IMR-90 (cell line): ENCODE measurements at regions not wholly inside any gene's neighbourhood (a gene's known extent, or its start where the extent isn't known, plus 50 kb on each side); places are given as distances from the start of the nearest gene placed in this dataset.

ENCODE experiments used
- ATAC-seq: fragments of 200-7000 bp; cut with Tn5 transposase; 2 replicates; pipeline ENCODE4 v1.9.1; 2020; ENCODE audit warnings: low read depth, mild to moderate bottlenecking, moderate library complexity
- BruUV-seq: library from RNA; stranded (reverse); fragments of 400-500 nt; replicated peaks from 2 replicates; lab custom pipeline; 2021; lab: Mats Ljungman, UMichigan
- CTCF ChIA-PET: fragments of 300-600 bp; formaldehyde crosslinking; extraction: SDS; loops from one replicate; lab custom pipeline; 2021; ENCODE audit warnings: antibody characterized with exemption; lab: Yijun Ruan, JAX
- POLR2A ChIA-PET: fragments of 300-600 bp; sonication (Branson Sonifier 250); formaldehyde crosslinking; loops from one replicate; lab custom pipeline; 2022; ENCODE audit warnings: antibody characterized with exemption; ENCODE audit not compliant: unreplicated experiment; lab: Charles Lee
- DNase-seq: peaks from one replicate; pipeline ENCODE4 v3.0.0; 2013
- H2AFZ ChIP-seq: replicated peaks from 2 replicates; pipeline ENCODE3; 2013; ENCODE audit warnings: low read length, mild to moderate bottlenecking; ENCODE audit not compliant: poor library complexity
- H2AK5ac ChIP-seq: 2 replicates; pipeline ENCODE4 v1.6.1; 2013; ENCODE audit warnings: low read depth, low read length, inconsistent platforms
- H2AK9ac ChIP-seq: replicated peaks from 2 replicates; pipeline ENCODE3; 2013; ENCODE audit warnings: mild to moderate bottlenecking, low read depth, low read length, moderate library complexity; ENCODE audit not compliant: poor library complexity
- H2BK120ac ChIP-seq: 2 replicates; pipeline ENCODE4 v1.6.1; 2013; ENCODE audit warnings: low read depth, low read length, inconsistent platforms
- H2BK15ac ChIP-seq: 3 replicates; pipeline ENCODE4 v1.6.1; 2013; ENCODE audit warnings: low read depth, low read length, inconsistent platforms
- H2BK20ac ChIP-seq: 2 replicates; pipeline ENCODE4 v1.6.1; 2013; ENCODE audit warnings: low read depth, mild to moderate bottlenecking, inconsistent platforms, low read length, moderate library complexity
- H2BK5ac ChIP-seq: 2 replicates; pipeline ENCODE4 v1.6.1; 2013; ENCODE audit warnings: mild to moderate bottlenecking, low read depth, low read length, inconsistent platforms; ENCODE audit not compliant: poor library complexity, severe bottlenecking
- H3K14ac ChIP-seq: replicated peaks from 2 replicates; pipeline ENCODE4 v1.6.1; 2013; ENCODE audit warnings: low read depth, low read length, inconsistent platforms
- H3K18ac ChIP-seq: 2 replicates; pipeline ENCODE4 v1.6.1; 2013; ENCODE audit warnings: low read depth, low read length, control low read depth
- H3K23ac ChIP-seq: 2 replicates; pipeline ENCODE4 v1.6.1; 2013; ENCODE audit warnings: low read depth, low read length, inconsistent platforms
- H3K27ac ChIP-seq: 2 replicates; pipeline ENCODE4 v1.5.1; 2013; ENCODE audit warnings: mild to moderate bottlenecking, control low read depth, low read length; ENCODE audit not compliant: insufficient read depth
- H3K27me3 ChIP-seq: 2 replicates; pipeline ENCODE4 v1.6.1; 2013; ENCODE audit warnings: low read length; ENCODE audit not compliant: control insufficient read depth, insufficient read depth
- H3K36me3 ChIP-seq: 2 replicates; pipeline ENCODE4 v1.6.1; 2013; ENCODE audit warnings: low read length, mixed read lengths; ENCODE audit not compliant: control insufficient read depth, insufficient read depth
- H3K4ac ChIP-seq: 2 replicates; pipeline ENCODE4 v1.6.1; 2013; ENCODE audit warnings: low read depth, low read length, inconsistent platforms
- H3K4me1 ChIP-seq: 2 replicates; pipeline ENCODE4 v1.6.1; 2013; ENCODE audit warnings: low read length, mixed read lengths; ENCODE audit not compliant: control insufficient read depth, insufficient read depth
- H3K4me2 ChIP-seq: 2 replicates; pipeline ENCODE4 v1.6.1; 2013; ENCODE audit warnings: low read depth, mild to moderate bottlenecking, control low read depth, low read length, moderate library complexity
- H3K4me3 ChIP-seq: 2 replicates; pipeline ENCODE4 v1.5.1; 2013; ENCODE audit warnings: low read depth, mild to moderate bottlenecking, control low read depth, low read length, moderate library complexity; ENCODE audit not compliant: insufficient read depth
- H3K56ac ChIP-seq: 2 replicates; pipeline ENCODE4 v1.6.1; 2013; ENCODE audit warnings: low read length, inconsistent platforms; ENCODE audit not compliant: insufficient read depth; ENCODE audit errors: extremely low read depth
- H3K79me1 ChIP-seq, 2 experiments: 2 replicates each; pipeline ENCODE4 v1.6.1; 2013; ENCODE audit warnings: low read length in 2 of 2, inconsistent platforms in 1 of 2, low read depth in 1 of 2
- H3K9ac ChIP-seq: 2 replicates; pipeline ENCODE4 v1.6.1; 2013; ENCODE audit warnings: low read depth, low read length, control low read depth
- H3K9me1 ChIP-seq: 2 replicates; pipeline ENCODE4 v1.6.1; 2013; ENCODE audit warnings: low read length, inconsistent platforms; ENCODE audit not compliant: insufficient read depth
- H3K9me3 ChIP-seq: 2 replicates; pipeline ENCODE4 v1.6.1; 2013; ENCODE audit warnings: low read length; ENCODE audit not compliant: control insufficient read depth, insufficient read depth
- H4K20me1 ChIP-seq: 2 replicates; pipeline ENCODE4 v1.6.1; 2013; ENCODE audit warnings: low read length, inconsistent platforms; ENCODE audit not compliant: insufficient read depth
- H4K5ac ChIP-seq: 2 replicates; pipeline ENCODE4 v1.6.1; 2013; ENCODE audit warnings: mild to moderate bottlenecking, low read depth, low read length, control low read depth
- H4K8ac ChIP-seq, 2 experiments: 2 replicates each; pipeline ENCODE4 v1.6.1; 2013; ENCODE audit warnings: low read depth in 2 of 2, low read length in 2 of 2, control low read depth in 1 of 2, inconsistent platforms in 1 of 2
- H4K91ac ChIP-seq: 2 replicates; pipeline ENCODE4 v1.6.1; 2013; ENCODE audit warnings: low read depth, low read length, inconsistent platforms; ENCODE audit not compliant: insufficient read depth
- BHLHE40 ChIP-seq: fragments of 150-350 bp; IDR thresholded peaks from 2 replicates; pipeline ENCODE4 v1.6.1; 2016; ENCODE audit warnings: mild to moderate bottlenecking, low read depth, low read length
- CEBPB ChIP-seq: IDR thresholded peaks from 2 replicates; pipeline ENCODE4 v1.6.1; 2012; ENCODE audit warnings: low read depth, low read length, improper control_type of control experiment
- CHD1 ChIP-seq: IDR thresholded peaks from 2 replicates; pipeline ENCODE4 v1.6.1; 2012; ENCODE audit warnings: low read depth, low read length, improper control_type of control experiment
- FOS ChIP-seq: fragments of 150-350 bp; IDR thresholded peaks from 2 replicates; pipeline ENCODE4 v1.6.1; 2016; ENCODE audit warnings: low read depth, low read length
- MAFK ChIP-seq: IDR thresholded peaks from 2 replicates; pipeline ENCODE4 v1.6.1; 2012; ENCODE audit warnings: low read depth, low read length, improper control_type of control experiment
- MAZ ChIP-seq: IDR thresholded peaks from 2 replicates; pipeline ENCODE4 v1.6.1; 2012; ENCODE audit warnings: low read depth, mild to moderate bottlenecking, low read length, improper control_type of control experiment, moderate library complexity, borderline replicate concordance
- MXI1 ChIP-seq: IDR thresholded peaks from 2 replicates; pipeline ENCODE4 v1.6.1; 2012; ENCODE audit warnings: low read depth, mild to moderate bottlenecking, low read length, moderate library complexity, borderline replicate concordance
- NFE2L2 ChIP-seq: fragments of 150-350 bp; IDR thresholded peaks from 2 replicates; pipeline ENCODE4 v1.6.1; 2016; ENCODE audit warnings: low read depth, mild to moderate bottlenecking, low read length
- POLR2A ChIP-seq: IDR thresholded peaks from 2 replicates; pipeline ENCODE4 v1.6.1; 2012; ENCODE audit warnings: mild to moderate bottlenecking, low read depth, low read length
- RAD21 ChIP-seq: IDR thresholded peaks from 2 replicates; pipeline ENCODE4 v1.6.1; 2012; ENCODE audit warnings: low read length, improper control_type of control experiment
- RCOR1 ChIP-seq: IDR thresholded peaks from 2 replicates; pipeline ENCODE4 v1.6.1; 2012; ENCODE audit warnings: mild to moderate bottlenecking, low read length, improper control_type of control experiment; ENCODE audit not compliant: insufficient replicate concordance
- RFX5 ChIP-seq: IDR thresholded peaks from 2 replicates; pipeline ENCODE4 v1.8.0; 2012; ENCODE audit warnings: low read depth, mild to moderate bottlenecking, low read length, moderate library complexity
- dilution Hi-C: fragments of 300-500 bp; cut with HindIII; formaldehyde crosslinking; loops from one replicate; pipeline ENCODE4 v1.14.3; 2018; ENCODE audit warnings: low sequenced_read_pairs; ENCODE audit not compliant: unreplicated experiment
- in situ Hi-C: fragments of 300-500 bp; cut with MboI; formaldehyde crosslinking; loops from 3 replicates; pipeline ENCODE4 v1.14.3; 2019; ENCODE audit warnings: low sequenced_read_pairs, inconsistent platforms, mixed read lengths
- intact Hi-C: fragments of 100-400 bp; cut with micrococcal nuclease; formaldehyde crosslinking; loops from 2 replicates; pipeline ENCODE4 v1.10.0; 2022
- TF ChIP-seq, protein P1 (sequence below): fragments of 150-350 bp; IDR thresholded peaks from 2 replicates; pipeline ENCODE4 v1.6.1; 2017; ENCODE audit warnings: mild to moderate bottlenecking, antibody characterized with exemption, low read length, low read depth
- TF ChIP-seq, protein P2 (sequence below): conservative IDR thresholded peaks from 2 replicates; pipeline ENCODE4 v1.5.1; 2012; ENCODE audit warnings: mild to moderate bottlenecking, low read depth, low read length, improper control_type of control experiment
- TF ChIP-seq, protein P3 (sequence below): fragments of 150-350 bp; IDR thresholded peaks from 2 replicates; pipeline ENCODE4 v1.6.1; 2016; ENCODE audit warnings: low read depth, mild to moderate bottlenecking, low read length, moderate library complexity, borderline replicate concordance

DNA sequence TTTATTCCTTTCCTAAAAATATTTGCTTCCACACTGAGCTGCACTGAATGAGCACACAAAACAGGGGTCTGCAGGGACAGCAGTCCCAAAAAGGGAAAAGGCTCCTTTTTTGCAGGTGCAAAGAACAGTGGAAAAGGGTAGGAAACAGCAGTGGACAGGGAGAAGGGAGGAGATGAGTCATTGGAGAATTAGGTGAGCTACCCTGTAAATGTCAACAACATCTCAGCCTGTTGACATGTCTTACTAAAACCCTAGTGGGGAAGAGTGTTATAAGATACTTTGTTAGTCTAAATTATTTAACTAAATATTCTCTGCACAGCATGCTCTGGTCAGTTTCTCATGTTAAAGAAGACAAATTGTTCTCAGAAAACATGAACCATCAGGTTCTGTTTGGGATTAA, 151.5 kb upstream of the FBXL4 start:
- Histone ChIP-seq H4K20me1 (no peaks in the 10 kb centered on the region), H4K91ac (no peak overlapping the region), H2BK15ac (no peak overlapping the region), H3K4me1 (no peaks in the 10 kb centered on the region), H3K23ac (no peak overlapping the region), H2AK5ac (no peak overlapping the region), H3K18ac (no peak overlapping the region), H3K14ac (no peak overlapping the region), H3K9me1 (no peaks in the 10 kb centered on the region), H3K9me3 (no peaks in the 10 kb centered on the region), H4K8ac (no peak overlapping the region), H4K5ac (no peak overlapping the region), H2AK9ac (no peak overlapping the region), H3K27me3 (no peaks in the 10 kb centered on the region), H3K4ac (no peak overlapping the region), H3K56ac (no peak overlapping the region), H3K4me3 (no peak overlapping the region), H2AFZ (no peak overlapping the region), H3K4me2 (no peak overlapping the region), H2BK5ac (no peak overlapping the region), H3K27ac (no peak overlapping the region), H3K36me3 (no peaks in the 10 kb centered on the region), H2BK20ac (no peak overlapping the region), H2BK120ac (no peak overlapping the region), H3K9ac (no peak overlapping the region), H3K79me1 (no peaks in the 10 kb centered on the region)
- ChIA-PET CTCF (no interaction called here), POLR2A (no interaction called here)
- intact Hi-C loops (no loop called here), in situ Hi-C loops (no loop called here), dilution Hi-C loops (no loop called here)
- no peak for DNase-seq
- no peak for ATAC-seq
- BruUV-seq = no TSS peak
- TF ChIP-seq CEBPB (no peak), CHD1 (no peak), RCOR1 (no peak), MAZ (no peak), FOS (no peak), BHLHE40 (no peak), NFE2L2 (no peak), RFX5 (no peak), MAFK (no peak), POLR2A (no peak), RAD21 (no peak), MXI1 (no peak)
- TF ChIP-seq, protein P1, sequence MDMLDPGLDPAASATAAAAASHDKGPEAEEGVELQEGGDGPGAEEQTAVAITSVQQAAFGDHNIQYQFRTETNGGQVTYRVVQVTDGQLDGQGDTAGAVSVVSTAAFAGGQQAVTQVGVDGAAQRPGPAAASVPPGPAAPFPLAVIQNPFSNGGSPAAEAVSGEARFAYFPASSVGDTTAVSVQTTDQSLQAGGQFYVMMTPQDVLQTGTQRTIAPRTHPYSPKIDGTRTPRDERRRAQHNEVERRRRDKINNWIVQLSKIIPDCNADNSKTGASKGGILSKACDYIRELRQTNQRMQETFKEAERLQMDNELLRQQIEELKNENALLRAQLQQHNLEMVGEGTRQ = no peak
- TF ChIP-seq, protein P2, sequence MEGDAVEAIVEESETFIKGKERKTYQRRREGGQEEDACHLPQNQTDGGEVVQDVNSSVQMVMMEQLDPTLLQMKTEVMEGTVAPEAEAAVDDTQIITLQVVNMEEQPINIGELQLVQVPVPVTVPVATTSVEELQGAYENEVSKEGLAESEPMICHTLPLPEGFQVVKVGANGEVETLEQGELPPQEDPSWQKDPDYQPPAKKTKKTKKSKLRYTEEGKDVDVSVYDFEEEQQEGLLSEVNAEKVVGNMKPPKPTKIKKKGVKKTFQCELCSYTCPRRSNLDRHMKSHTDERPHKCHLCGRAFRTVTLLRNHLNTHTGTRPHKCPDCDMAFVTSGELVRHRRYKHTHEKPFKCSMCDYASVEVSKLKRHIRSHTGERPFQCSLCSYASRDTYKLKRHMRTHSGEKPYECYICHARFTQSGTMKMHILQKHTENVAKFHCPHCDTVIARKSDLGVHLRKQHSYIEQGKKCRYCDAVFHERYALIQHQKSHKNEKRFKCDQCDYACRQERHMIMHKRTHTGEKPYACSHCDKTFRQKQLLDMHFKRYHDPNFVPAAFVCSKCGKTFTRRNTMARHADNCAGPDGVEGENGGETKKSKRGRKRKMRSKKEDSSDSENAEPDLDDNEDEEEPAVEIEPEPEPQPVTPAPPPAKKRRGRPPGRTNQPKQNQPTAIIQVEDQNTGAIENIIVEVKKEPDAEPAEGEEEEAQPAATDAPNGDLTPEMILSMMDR = no peak
- TF ChIP-seq, protein P3, sequence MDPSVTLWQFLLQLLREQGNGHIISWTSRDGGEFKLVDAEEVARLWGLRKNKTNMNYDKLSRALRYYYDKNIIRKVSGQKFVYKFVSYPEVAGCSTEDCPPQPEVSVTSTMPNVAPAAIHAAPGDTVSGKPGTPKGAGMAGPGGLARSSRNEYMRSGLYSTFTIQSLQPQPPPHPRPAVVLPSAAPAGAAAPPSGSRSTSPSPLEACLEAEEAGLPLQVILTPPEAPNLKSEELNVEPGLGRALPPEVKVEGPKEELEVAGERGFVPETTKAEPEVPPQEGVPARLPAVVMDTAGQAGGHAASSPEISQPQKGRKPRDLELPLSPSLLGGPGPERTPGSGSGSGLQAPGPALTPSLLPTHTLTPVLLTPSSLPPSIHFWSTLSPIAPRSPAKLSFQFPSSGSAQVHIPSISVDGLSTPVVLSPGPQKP = no peak
